ENCODE measurements at regions not wholly inside any gene's neighbourhood (a gene's known extent, or its start where the extent isn't known, plus 50 kb on each side); places are given as distances from the start of the nearest gene placed in this dataset.

GRCh38 chr11:109973486-109973885 is 119.7 kb upstream of the ZC3H12C start:
- TF ChIP-seq CTCF (IDR thresholded peaks at IDR 0.05; ENCODE audit: extremely low read depth, insufficient read depth, missing control alignments), result no peak
- DNase-seq (ENCODE audit: low spot score), result no peak
- in situ Hi-C loops (cut with MboI; ENCODE audit: low pct_unique_long_range_greater_than_20kb, low sequenced_read_pairs, unreplicated experiment), result loop anchor here (25.0 kb wide), 1 partner anchor 389 kb away; no protein-coding TSS in a partner anchor

DNA sequence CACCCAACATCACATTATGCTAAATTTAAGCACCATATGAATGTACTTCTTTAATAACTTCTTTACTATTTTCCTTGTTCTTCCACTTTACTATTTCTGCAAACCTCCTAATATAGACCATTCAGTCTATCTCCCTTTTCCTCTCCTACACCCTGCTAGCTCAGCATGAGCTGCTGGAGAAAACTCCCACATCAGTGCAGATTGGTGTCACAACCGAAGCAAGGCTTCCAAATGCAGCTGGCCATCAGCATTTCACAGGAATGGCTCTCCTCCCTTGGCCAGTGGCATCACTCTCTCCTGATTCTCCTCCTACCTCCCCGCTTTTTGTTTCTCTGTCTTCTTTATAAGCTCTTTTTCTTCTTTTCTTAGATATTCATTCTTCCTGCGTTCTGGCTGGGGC is 118.7 kb upstream of the ZC3H12C start:
- DNase-seq (ENCODE audit: low spot score), result no peak
- in situ Hi-C loops (cut with MboI; ENCODE audit: low pct_unique_long_range_greater_than_20kb, low sequenced_read_pairs, unreplicated experiment), result loop anchor here (25.0 kb wide), 1 partner anchor 388 kb away; no protein-coding TSS in a partner anchor
- no peak for TF ChIP-seq CTCF (IDR thresholded peaks at IDR 0.05; ENCODE audit: extremely low read depth, insufficient read depth, missing control alignments)

GRCh38 chr11:109978895-109979294 is 114.3 kb upstream of the ZC3H12C start:
- in situ Hi-C loops (cut with MboI; ENCODE audit: low pct_unique_long_range_greater_than_20kb, low sequenced_read_pairs, unreplicated experiment), result no loop called here
- no peak for TF ChIP-seq CTCF (IDR thresholded peaks at IDR 0.05; ENCODE audit: extremely low read depth, insufficient read depth, missing control alignments)
- no peak for DNase-seq (ENCODE audit: low spot score)

DNA sequence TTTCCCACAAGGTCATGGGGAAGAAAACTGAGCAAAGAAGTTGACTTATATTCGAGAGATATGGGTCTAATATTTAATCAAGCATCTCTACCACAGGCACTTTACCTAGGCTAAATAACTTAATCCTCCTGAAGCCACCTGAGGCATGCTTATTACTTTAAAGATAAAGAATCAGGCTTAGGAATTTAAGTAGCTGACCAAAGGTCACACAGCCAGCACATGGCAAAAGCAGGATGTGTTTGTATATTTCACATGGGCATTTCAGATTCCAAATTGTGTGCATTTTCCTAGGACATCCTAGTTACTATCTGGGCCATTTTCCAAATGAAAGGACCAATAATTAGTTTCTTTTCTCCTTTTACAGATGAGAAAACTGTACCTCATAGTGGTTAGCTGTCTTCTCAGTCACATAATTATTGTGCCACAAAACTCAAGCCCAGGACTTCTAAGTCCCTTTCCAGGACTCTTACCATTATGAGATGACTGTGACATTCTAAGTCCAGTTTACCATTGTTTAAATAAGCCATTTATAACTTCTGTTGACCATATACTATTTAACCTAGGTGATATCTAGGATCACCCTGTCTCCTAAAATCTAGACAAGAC is 112.1 kb upstream of the ZC3H12C start:
- in situ Hi-C loops (cut with MboI; ENCODE audit: low pct_unique_long_range_greater_than_20kb, low sequenced_read_pairs, unreplicated experiment), result no loop called here
- TF ChIP-seq CTCF (IDR thresholded peaks at IDR 0.05; ENCODE audit: extremely low read depth, insufficient read depth, missing control alignments), result no peak
- no peak for DNase-seq (ENCODE audit: low spot score)

DNA sequence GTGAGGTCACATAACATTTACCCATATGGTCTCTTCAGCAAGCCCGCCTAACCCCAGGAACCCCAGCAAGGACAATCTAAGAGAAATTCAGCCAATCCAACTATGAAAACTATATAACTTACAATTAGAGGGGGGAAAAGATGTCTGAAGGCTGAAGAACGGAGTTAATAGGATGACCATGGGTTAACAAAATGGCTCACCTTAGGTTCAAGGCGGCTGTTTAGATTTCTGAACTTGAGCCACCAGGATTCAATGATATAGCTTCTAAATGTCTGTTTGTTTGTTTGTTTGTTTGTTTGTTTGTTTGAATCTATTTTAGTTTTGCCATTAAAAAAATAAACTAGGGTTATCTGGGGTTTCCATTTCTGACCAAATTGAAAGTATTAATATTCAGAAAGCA is 109.8 kb upstream of the ZC3H12C start:
- in situ Hi-C loops (cut with MboI; ENCODE audit: low pct_unique_long_range_greater_than_20kb, low sequenced_read_pairs, unreplicated experiment), result no loop called here
- no peak for TF ChIP-seq CTCF (IDR thresholded peaks at IDR 0.05; ENCODE audit: extremely low read depth, insufficient read depth, missing control alignments)
- DNase-seq (ENCODE audit: low spot score), result no peak

DNA sequence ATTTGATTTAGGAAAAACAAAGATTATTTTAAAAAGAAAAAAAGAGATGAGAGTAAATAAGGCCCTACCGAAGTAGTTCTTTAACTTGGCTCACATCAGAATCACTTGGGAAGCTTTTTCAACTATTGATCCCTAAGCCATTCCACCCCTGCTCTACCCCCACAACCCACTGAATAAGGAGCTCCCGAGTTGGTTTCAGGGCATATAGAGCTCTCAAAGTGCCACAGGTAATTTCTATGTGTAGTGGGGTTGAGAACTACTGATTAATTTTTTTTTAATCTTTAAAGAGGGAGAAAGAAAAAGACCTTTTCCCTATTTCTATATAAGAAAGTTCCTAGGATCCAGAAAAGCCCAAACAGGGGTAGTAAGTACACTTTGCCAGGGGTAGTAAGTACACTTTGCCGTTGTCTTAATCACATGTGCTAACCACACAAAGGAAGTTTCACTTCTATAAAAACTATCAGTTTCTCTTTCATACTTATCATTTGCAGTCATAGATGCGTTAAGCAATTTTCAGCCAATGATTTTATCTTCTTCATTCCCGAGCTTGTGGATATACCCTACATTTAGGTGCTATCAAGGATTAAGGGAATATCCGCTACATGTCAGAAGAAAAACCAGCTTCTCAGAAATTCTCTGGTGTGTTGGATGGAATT is 108.4 kb upstream of the ZC3H12C start:
- TF ChIP-seq CTCF (IDR thresholded peaks at IDR 0.05; ENCODE audit: extremely low read depth, insufficient read depth, missing control alignments), result no peak
- peak; percentile 31 for DNase-seq (ENCODE audit: low spot score)
- in situ Hi-C loops (cut with MboI; ENCODE audit: low pct_unique_long_range_greater_than_20kb, low sequenced_read_pairs, unreplicated experiment), result no loop called here

All from GM13977 (cell line).